ENCODE measurements at regions not wholly inside any gene's neighbourhood (a gene's known extent, or its start where the extent isn't known, plus 50 kb on each side); places are given as distances from the start of the nearest gene placed in this dataset.
A peak's percentile ranks its signal among the peaks of the same experiment; 100 is the strongest.

DNA sequence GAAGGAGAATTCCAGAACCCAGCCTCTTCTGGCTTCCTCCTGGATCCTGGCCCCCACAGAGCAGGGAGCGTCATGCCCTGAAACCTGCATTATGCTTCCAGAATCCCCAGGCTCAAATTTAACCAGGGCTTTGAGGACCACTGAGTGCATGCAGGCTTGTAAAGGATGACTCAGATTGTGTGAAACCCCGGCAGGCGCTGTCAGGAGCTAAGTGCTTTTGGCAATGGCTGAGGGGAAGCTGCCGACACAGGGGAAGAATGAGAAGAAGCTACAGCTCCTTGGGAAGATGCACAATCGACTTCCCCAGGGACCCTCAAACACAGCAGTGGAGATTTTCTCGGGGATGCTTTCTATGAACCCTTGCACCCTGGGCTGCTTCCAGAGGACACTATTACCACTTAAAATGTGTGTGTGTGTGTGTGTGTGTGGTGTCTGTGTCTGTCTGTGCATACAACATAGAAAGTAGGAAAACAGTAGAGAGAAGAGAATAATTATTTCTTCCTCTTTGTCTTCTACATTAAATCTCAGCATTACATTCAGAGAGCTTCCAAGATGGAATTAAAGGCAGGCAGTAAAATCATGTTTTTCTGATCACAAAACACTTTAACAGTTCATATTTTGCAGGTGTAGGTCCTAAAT, 183.5 kb upstream of the INHBA start:
- DNase-seq (ENCODE audit: low read depth, low spot score) (no peak), FAIRE-seq (peak; percentile 73)
- peaks cover 26% of the 10 kb centered on the region for H3K4me1 ChIP-seq (ENCODE audit: control insufficient read depth, extremely low read depth, insufficient read depth, low read length)
- TF ChIP-seq EZH2 (IDR thresholded peaks at IDR 0.05; ENCODE audit: low read length): no peak
- TF ChIP-seq, protein P1, sequence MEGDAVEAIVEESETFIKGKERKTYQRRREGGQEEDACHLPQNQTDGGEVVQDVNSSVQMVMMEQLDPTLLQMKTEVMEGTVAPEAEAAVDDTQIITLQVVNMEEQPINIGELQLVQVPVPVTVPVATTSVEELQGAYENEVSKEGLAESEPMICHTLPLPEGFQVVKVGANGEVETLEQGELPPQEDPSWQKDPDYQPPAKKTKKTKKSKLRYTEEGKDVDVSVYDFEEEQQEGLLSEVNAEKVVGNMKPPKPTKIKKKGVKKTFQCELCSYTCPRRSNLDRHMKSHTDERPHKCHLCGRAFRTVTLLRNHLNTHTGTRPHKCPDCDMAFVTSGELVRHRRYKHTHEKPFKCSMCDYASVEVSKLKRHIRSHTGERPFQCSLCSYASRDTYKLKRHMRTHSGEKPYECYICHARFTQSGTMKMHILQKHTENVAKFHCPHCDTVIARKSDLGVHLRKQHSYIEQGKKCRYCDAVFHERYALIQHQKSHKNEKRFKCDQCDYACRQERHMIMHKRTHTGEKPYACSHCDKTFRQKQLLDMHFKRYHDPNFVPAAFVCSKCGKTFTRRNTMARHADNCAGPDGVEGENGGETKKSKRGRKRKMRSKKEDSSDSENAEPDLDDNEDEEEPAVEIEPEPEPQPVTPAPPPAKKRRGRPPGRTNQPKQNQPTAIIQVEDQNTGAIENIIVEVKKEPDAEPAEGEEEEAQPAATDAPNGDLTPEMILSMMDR (optimal IDR thresholded peaks at IDR 0.05 in 1 of 3, IDR thresholded peaks at IDR 0.05 in 1 of 3, conservative IDR thresholded peaks at IDR 0.05 in 1 of 3; ENCODE audit: extremely low read depth in 1 of 3, insufficient read depth in 2 of 3, low read length in 3 of 3): no peak
- no peak overlapping the region for H3K9ac ChIP-seq (ENCODE audit: control insufficient read depth, extremely low read depth, insufficient read depth, low read length)
- H4K20me1 ChIP-seq (ENCODE audit: control insufficient read depth, extremely low read depth, insufficient read depth, low read length): no peaks in the 10 kb centered on the region
- no peaks in the 10 kb centered on the region for H3K36me3 ChIP-seq (ENCODE audit: control insufficient read depth in 2 of 2, extremely low read depth in 1 of 2, insufficient read depth in 2 of 2, low read length in 2 of 2)
- peak overlapping the region; percentile 47 for H3K4me2 ChIP-seq (ENCODE audit: control insufficient read depth, extremely low read depth, insufficient read depth, low read depth, low read length)
- peak overlapping the region; percentile 44 for H2AFZ ChIP-seq (ENCODE audit: control insufficient read depth, low read length)
- H3K4me3 ChIP-seq (ENCODE audit: control insufficient read depth in 2 of 3, extremely low read depth in 1 of 3, insufficient read depth in 2 of 3, low read depth in 1 of 3, low read length in 3 of 3): no peak overlapping the region
- no peak overlapping the region for H3K27ac ChIP-seq (ENCODE audit: control insufficient read depth, insufficient read depth, low read length)
- no peaks in the 10 kb centered on the region for H3K27me3 ChIP-seq (ENCODE audit: control insufficient read depth, extremely low read depth, insufficient read depth, low read length)
- dilution Hi-C loops (cut with MboI; ENCODE audit: extremely low pct_ligation_motif_present, low sequenced_read_pairs): no loop called here
- H3K79me2 ChIP-seq (ENCODE audit: control insufficient read depth, insufficient read depth, low read length): no peaks in the 10 kb centered on the region
- H3K9me3 ChIP-seq (ENCODE audit: control insufficient read depth, low read depth, low read length): no peaks in the 10 kb centered on the region
- no peaks in the 10 kb centered on the region for H3K9me1 ChIP-seq (ENCODE audit: control insufficient read depth, extremely low read depth, insufficient read depth, low read length)

GRCh38 chr7:41885748-41886147, 182.9 kb upstream of the INHBA start:
- no peaks in the 10 kb centered on the region for H3K9me3 ChIP-seq (ENCODE audit: control insufficient read depth, low read depth, low read length)
- DNase-seq (ENCODE audit: low read depth, low spot score) (no peak), FAIRE-seq (no peak)
- no peak overlapping the region for H3K4me3 ChIP-seq (ENCODE audit: control insufficient read depth in 2 of 3, extremely low read depth in 1 of 3, insufficient read depth in 2 of 3, low read depth in 1 of 3, low read length in 3 of 3)
- peaks cover 26% of the 10 kb centered on the region for H3K4me1 ChIP-seq (ENCODE audit: control insufficient read depth, extremely low read depth, insufficient read depth, low read length)
- H2AFZ ChIP-seq (ENCODE audit: control insufficient read depth, low read length): no peak overlapping the region
- H3K36me3 ChIP-seq (ENCODE audit: control insufficient read depth in 2 of 2, extremely low read depth in 1 of 2, insufficient read depth in 2 of 2, low read length in 2 of 2): no peaks in the 10 kb centered on the region
- no peak overlapping the region for H3K9ac ChIP-seq (ENCODE audit: control insufficient read depth, extremely low read depth, insufficient read depth, low read length)
- no peaks in the 10 kb centered on the region for H3K9me1 ChIP-seq (ENCODE audit: control insufficient read depth, extremely low read depth, insufficient read depth, low read length)
- dilution Hi-C loops (cut with MboI; ENCODE audit: extremely low pct_ligation_motif_present, low sequenced_read_pairs): no loop called here
- H3K27me3 ChIP-seq (ENCODE audit: control insufficient read depth, extremely low read depth, insufficient read depth, low read length): no peaks in the 10 kb centered on the region
- H3K4me2 ChIP-seq (ENCODE audit: control insufficient read depth, extremely low read depth, insufficient read depth, low read depth, low read length): peak overlapping the region; percentile 55
- TF ChIP-seq EZH2 (IDR thresholded peaks at IDR 0.05; ENCODE audit: low read length): no peak
- TF ChIP-seq, protein P1 (optimal IDR thresholded peaks at IDR 0.05 in 1 of 3, IDR thresholded peaks at IDR 0.05 in 1 of 3, conservative IDR thresholded peaks at IDR 0.05 in 1 of 3; ENCODE audit: extremely low read depth in 1 of 3, insufficient read depth in 2 of 3, low read length in 3 of 3): no peak
- no peak overlapping the region for H3K27ac ChIP-seq (ENCODE audit: control insufficient read depth, insufficient read depth, low read length)
- H4K20me1 ChIP-seq (ENCODE audit: control insufficient read depth, extremely low read depth, insufficient read depth, low read length): no peaks in the 10 kb centered on the region
- no peaks in the 10 kb centered on the region for H3K79me2 ChIP-seq (ENCODE audit: control insufficient read depth, insufficient read depth, low read length)

Measured in keratinocyte (primary cell).